Gastroesophageal sphincter (tissue), 3 donors: ENCODE measurements at regions not wholly inside any gene's neighbourhood (a gene's known extent, or its start where the extent isn't known, plus 50 kb on each side); places are given as distances from the start of the nearest gene placed in this dataset.

Experiments used
- CTCF ChIP-seq, 4 experiments: fragments of 200-600 bp in 2 of 4; fragments of 450-650 bp in 2 of 4; sonication (generic) in 1 of 4; IDR thresholded peaks; one replicate each; pipeline ENCODE4 v1.5.1; 2017 to 2019; ENCODE audit warnings: antibody characterized with exemption in 4 of 4, mild to moderate bottlenecking in 2 of 4, moderate library complexity in 2 of 4
- POLR2A ChIP-seq, 2 donors: fragments of 450-650 bp; IDR thresholded peaks; one replicate each; pipeline ENCODE4 v1.6.1; 2017; ENCODE audit warnings: antibody characterized with exemption in 2 of 2, mild to moderate bottlenecking in 2 of 2, moderate library complexity in 1 of 2
- POLR2AphosphoS5 ChIP-seq: sonication (generic); formaldehyde crosslinking; IDR thresholded peaks from one replicate; pipeline ENCODE4 v1.6.1; 2017; ENCODE audit warnings: antibody characterized with exemption

GRCh38 chr5:147170603-147171002, 64.2 kb upstream of the STK32A start:
- TF ChIP-seq CTCF (IDR thresholded peaks at IDR 0.05) (no peak), POLR2AphosphoS5 (no peak), POLR2A (IDR thresholded peaks at IDR 0.05) (no peak)
